ENCODE measurements at regions not wholly inside any gene's neighbourhood (a gene's known extent, or its start where the extent isn't known, plus 50 kb on each side); places are given as distances from the start of the nearest gene placed in this dataset.

DNA sequence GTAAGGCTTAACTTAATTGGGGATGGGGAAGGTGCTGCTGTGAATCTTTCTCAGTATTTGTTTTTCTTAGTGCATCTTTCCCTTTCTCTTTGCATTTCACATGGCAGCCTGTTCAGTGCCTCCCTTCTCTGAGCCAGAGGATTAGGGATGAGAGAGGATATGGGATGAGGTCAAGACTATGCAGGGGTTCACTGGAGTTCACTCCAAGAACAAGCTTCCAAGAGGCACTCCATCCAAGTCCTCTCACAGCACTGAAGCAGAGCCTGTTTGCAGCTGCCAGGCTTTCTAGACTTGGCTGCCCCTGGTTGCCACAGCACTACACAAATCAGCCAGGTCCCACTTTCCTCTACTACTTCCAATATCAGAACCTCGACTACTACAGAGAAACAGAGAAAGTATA is 80.3 kb upstream of the GYPC start:
- H3K9me3 ChIP-seq (ENCODE audit: insufficient read depth, low read depth, low read length): no peaks in the 10 kb centered on the region
- no peaks in the 10 kb centered on the region for H3F3A ChIP-seq (ENCODE audit: low read depth)
- no peaks in the 10 kb centered on the region for H4K20me1 ChIP-seq (ENCODE audit: insufficient read depth, low read length, poor library complexity, severe bottlenecking)
- H3K4me2 ChIP-seq (ENCODE audit: low read depth, low read length, poor library complexity, severe bottlenecking): no peak overlapping the region
- no peaks in the 10 kb centered on the region for H3K27me3 ChIP-seq (ENCODE audit: insufficient read depth, low read length, poor library complexity, severe bottlenecking)
- TF ChIP-seq EZH2phosphoT487 (IDR thresholded peaks at IDR 0.05; ENCODE audit: borderline replicate concordance): no peak
- TF ChIP-seq, protein P1, sequence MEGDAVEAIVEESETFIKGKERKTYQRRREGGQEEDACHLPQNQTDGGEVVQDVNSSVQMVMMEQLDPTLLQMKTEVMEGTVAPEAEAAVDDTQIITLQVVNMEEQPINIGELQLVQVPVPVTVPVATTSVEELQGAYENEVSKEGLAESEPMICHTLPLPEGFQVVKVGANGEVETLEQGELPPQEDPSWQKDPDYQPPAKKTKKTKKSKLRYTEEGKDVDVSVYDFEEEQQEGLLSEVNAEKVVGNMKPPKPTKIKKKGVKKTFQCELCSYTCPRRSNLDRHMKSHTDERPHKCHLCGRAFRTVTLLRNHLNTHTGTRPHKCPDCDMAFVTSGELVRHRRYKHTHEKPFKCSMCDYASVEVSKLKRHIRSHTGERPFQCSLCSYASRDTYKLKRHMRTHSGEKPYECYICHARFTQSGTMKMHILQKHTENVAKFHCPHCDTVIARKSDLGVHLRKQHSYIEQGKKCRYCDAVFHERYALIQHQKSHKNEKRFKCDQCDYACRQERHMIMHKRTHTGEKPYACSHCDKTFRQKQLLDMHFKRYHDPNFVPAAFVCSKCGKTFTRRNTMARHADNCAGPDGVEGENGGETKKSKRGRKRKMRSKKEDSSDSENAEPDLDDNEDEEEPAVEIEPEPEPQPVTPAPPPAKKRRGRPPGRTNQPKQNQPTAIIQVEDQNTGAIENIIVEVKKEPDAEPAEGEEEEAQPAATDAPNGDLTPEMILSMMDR (conservative IDR thresholded peaks at IDR 0.05; ENCODE audit: low read length): no peak
- H3K9ac ChIP-seq (ENCODE audit: low read depth, low read length, poor library complexity, severe bottlenecking): no peak overlapping the region
- H3K79me2 ChIP-seq (ENCODE audit: insufficient read depth, low read length): no peaks in the 10 kb centered on the region
- no peak overlapping the region for H3K4me3 ChIP-seq (ENCODE audit: low read length, poor library complexity, severe bottlenecking)
- H3K9me2 ChIP-seq (replicated peaks; ENCODE audit: low read depth, low read length): no peaks in the 10 kb centered on the region
- H2AFZ ChIP-seq (ENCODE audit: low read length): no peak overlapping the region
- no peaks in the 10 kb centered on the region for H3K4me1 ChIP-seq (ENCODE audit: insufficient read depth, low read length, poor library complexity, severe bottlenecking)
- no peaks in the 10 kb centered on the region for H3K36me3 ChIP-seq (ENCODE audit: insufficient read depth, low read length)

DNA sequence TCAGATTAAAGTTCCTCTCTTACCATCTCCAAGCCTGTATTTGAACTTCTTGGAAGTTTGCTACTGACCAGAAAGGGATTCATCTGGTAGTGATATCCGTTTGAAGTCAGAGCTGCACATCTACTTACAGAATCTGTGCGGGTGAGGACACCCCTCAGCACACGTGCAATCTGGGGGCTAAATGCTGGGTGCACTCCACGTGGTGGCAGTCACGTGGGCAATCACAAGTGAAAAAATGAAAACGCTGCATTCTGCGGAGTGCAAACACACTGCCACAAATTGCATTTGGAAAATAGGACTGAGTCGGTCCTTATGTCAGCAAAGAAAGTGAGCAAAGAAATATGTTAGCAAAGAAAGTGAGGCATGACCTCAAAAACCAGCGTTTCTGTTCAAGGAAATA is 76.1 kb upstream of the GYPC start:
- H3K27me3 ChIP-seq (ENCODE audit: insufficient read depth, low read length, poor library complexity, severe bottlenecking): no peaks in the 10 kb centered on the region
- no peak for TF ChIP-seq EZH2phosphoT487 (IDR thresholded peaks at IDR 0.05; ENCODE audit: borderline replicate concordance)
- TF ChIP-seq, protein P1 (conservative IDR thresholded peaks at IDR 0.05; ENCODE audit: low read length): no peak
- no peak overlapping the region for H3K4me2 ChIP-seq (ENCODE audit: low read depth, low read length, poor library complexity, severe bottlenecking)
- H3K9ac ChIP-seq (ENCODE audit: low read depth, low read length, poor library complexity, severe bottlenecking): no peak overlapping the region
- no peaks in the 10 kb centered on the region for H3F3A ChIP-seq (ENCODE audit: low read depth)
- H3K4me1 ChIP-seq (ENCODE audit: insufficient read depth, low read length, poor library complexity, severe bottlenecking): no peaks in the 10 kb centered on the region
- H2AFZ ChIP-seq (ENCODE audit: low read length): no peak overlapping the region
- H4K20me1 ChIP-seq (ENCODE audit: insufficient read depth, low read length, poor library complexity, severe bottlenecking): no peaks in the 10 kb centered on the region
- no peaks in the 10 kb centered on the region for H3K9me3 ChIP-seq (ENCODE audit: insufficient read depth, low read depth, low read length)
- no peak overlapping the region for H3K4me3 ChIP-seq (ENCODE audit: low read length, poor library complexity, severe bottlenecking)
- H3K9me2 ChIP-seq (replicated peaks; ENCODE audit: low read depth, low read length): no peaks in the 10 kb centered on the region
- H3K36me3 ChIP-seq (ENCODE audit: insufficient read depth, low read length): no peaks in the 10 kb centered on the region
- H3K79me2 ChIP-seq (ENCODE audit: insufficient read depth, low read length): no peaks in the 10 kb centered on the region

DNA sequence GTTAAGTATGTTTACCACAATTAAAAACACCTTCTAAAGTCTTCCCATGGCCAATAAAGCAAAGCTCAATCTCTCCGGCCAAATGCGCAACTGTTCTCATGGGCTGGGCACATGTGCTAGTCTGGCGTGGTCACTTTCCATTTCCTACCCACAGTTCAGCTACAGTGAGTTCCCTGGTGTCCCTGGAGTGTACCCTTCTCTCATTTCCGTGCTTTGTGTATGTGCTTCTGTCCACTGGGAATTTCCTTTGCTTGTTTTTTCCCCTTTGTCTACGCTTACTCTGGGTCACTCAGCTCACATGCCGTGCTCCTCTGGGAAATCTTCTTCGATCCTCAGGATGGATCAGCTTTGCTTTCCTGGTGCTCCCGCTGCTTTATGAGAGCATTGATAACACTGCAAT is 69.6 kb upstream of the GYPC start:
- TF ChIP-seq, protein P1 (conservative IDR thresholded peaks at IDR 0.05; ENCODE audit: low read length): no peak
- no peak for TF ChIP-seq EZH2phosphoT487 (IDR thresholded peaks at IDR 0.05; ENCODE audit: borderline replicate concordance)
- Histone ChIP-seq H4K20me1 (ENCODE audit: insufficient read depth, low read length, poor library complexity, severe bottlenecking) (no peaks in the 10 kb centered on the region), H3F3A (ENCODE audit: low read depth) (no peaks in the 10 kb centered on the region), H3K4me1 (ENCODE audit: insufficient read depth, low read length, poor library complexity, severe bottlenecking) (no peaks in the 10 kb centered on the region), H3K9ac (ENCODE audit: low read depth, low read length, poor library complexity, severe bottlenecking) (no peak overlapping the region), H3K36me3 (ENCODE audit: insufficient read depth, low read length) (no peaks in the 10 kb centered on the region), H3K27me3 (ENCODE audit: insufficient read depth, low read length, poor library complexity, severe bottlenecking) (no peaks in the 10 kb centered on the region), H3K79me2 (ENCODE audit: insufficient read depth, low read length) (no peaks in the 10 kb centered on the region), H3K9me2 (replicated peaks; ENCODE audit: low read depth, low read length) (no peaks in the 10 kb centered on the region), H3K9me3 (ENCODE audit: insufficient read depth, low read depth, low read length) (no peaks in the 10 kb centered on the region), H3K4me3 (ENCODE audit: low read length, poor library complexity, severe bottlenecking) (no peak overlapping the region), H2AFZ (ENCODE audit: low read length) (no peak overlapping the region), H3K4me2 (ENCODE audit: low read depth, low read length, poor library complexity, severe bottlenecking) (no peak overlapping the region)

Data from Loucy (cell line).